ENCODE measurements at regions not wholly inside any gene's neighbourhood (a gene's known extent, or its start where the extent isn't known, plus 50 kb on each side); places are given as distances from the start of the nearest gene placed in this dataset.

DNA sequence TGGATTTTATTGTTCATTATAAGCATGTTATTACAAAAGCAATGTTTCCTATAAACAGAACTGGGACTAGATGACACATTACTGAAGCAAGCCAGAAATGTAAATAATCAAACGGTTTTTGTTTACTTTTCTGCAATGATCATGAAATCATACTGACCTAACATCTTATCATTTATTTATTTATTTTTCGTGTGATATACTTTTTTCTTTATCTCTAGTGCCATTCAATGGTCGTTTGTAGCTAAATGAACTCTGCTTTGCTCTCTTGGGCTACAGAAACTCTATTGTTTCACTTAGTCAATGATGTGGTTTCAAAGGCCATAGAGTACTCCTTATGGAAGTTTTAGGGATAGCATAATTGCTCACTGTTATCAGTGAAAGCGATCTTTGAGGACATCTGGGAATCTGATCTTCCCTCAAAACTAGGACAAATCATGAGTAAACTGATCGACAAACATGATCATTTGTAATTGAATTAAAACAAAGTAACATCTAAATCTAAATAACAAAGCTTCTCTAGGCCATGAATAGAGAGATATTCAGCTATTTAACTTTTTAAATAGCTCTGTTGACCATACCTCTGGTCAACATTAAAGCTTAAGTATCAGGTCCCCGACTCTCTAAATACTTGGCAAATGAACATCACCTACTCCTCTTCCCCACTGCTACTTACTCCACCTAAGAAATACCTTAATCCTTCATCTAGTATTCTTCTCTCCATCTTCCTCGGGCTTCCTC lies 933.4 kb downstream of the TFAP2A start:
- Histone ChIP-seq H3K27me3 (ENCODE audit: control insufficient read depth in 4 of 4, insufficient read depth in 4 of 4, low read length in 3 of 4) (no peaks in the 10 kb centered on the region), H3K36me3 (ENCODE audit: control insufficient read depth in 4 of 4, insufficient read depth in 3 of 4, low read depth in 1 of 4, low read length in 3 of 4) (no peaks in the 10 kb centered on the region), H3K9me3 (ENCODE audit: control insufficient read depth in 4 of 4, low read length in 3 of 4) (no peaks in the 10 kb centered on the region), H3K4me3 (ENCODE audit: low read depth in 1 of 3, low read length in 3 of 3) (no peak overlapping the region), H3K4me1 (ENCODE audit: control insufficient read depth in 4 of 4, insufficient read depth in 4 of 4, low read length in 3 of 4) (no peaks in the 10 kb centered on the region), H3K27ac (ENCODE audit: low read depth in 1 of 2, low read length in 2 of 2) (no peak overlapping the region), H3K9ac (ENCODE audit: low read depth in 1 of 2, low read length in 2 of 2) (no peak overlapping the region)
- TF ChIP-seq GABPA (IDR thresholded peaks at IDR 0.05 in 1 of 2, conservative IDR thresholded peaks at IDR 0.05 in 1 of 2), result no peak
- TF ChIP-seq, protein P1, sequence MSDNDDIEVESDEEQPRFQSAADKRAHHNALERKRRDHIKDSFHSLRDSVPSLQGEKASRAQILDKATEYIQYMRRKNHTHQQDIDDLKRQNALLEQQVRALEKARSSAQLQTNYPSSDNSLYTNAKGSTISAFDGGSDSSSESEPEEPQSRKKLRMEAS (IDR thresholded peaks at IDR 0.05), result no peak
- TF ChIP-seq NR2F2 (IDR thresholded peaks at IDR 0.05), result no peak
- TF ChIP-seq YY1 (IDR thresholded peaks at IDR 0.05), result no peak
- TF ChIP-seq FOXA2 (IDR thresholded peaks at IDR 0.05), result no peak
- no peak for TF ChIP-seq RAD21 (IDR thresholded peaks at IDR 0.05)
- TF ChIP-seq, protein P2, sequence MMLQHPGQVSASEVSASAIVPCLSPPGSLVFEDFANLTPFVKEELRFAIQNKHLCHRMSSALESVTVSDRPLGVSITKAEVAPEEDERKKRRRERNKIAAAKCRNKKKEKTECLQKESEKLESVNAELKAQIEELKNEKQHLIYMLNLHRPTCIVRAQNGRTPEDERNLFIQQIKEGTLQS (IDR thresholded peaks at IDR 0.05), result no peak
- no peak for TF ChIP-seq SP1 (IDR thresholded peaks at IDR 0.05)
- TF ChIP-seq, protein P3, sequence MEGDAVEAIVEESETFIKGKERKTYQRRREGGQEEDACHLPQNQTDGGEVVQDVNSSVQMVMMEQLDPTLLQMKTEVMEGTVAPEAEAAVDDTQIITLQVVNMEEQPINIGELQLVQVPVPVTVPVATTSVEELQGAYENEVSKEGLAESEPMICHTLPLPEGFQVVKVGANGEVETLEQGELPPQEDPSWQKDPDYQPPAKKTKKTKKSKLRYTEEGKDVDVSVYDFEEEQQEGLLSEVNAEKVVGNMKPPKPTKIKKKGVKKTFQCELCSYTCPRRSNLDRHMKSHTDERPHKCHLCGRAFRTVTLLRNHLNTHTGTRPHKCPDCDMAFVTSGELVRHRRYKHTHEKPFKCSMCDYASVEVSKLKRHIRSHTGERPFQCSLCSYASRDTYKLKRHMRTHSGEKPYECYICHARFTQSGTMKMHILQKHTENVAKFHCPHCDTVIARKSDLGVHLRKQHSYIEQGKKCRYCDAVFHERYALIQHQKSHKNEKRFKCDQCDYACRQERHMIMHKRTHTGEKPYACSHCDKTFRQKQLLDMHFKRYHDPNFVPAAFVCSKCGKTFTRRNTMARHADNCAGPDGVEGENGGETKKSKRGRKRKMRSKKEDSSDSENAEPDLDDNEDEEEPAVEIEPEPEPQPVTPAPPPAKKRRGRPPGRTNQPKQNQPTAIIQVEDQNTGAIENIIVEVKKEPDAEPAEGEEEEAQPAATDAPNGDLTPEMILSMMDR (IDR thresholded peaks at IDR 0.05; ENCODE audit: low read depth, low read length, missing input control), result no peak
- no peak for TF ChIP-seq FOXA1 (IDR thresholded peaks at IDR 0.05)
- 46% methylated on average over 7 of the region's 7 CpGs for WGBS
- DNase-seq (ENCODE audit: low spot score), result no peak

DNA sequence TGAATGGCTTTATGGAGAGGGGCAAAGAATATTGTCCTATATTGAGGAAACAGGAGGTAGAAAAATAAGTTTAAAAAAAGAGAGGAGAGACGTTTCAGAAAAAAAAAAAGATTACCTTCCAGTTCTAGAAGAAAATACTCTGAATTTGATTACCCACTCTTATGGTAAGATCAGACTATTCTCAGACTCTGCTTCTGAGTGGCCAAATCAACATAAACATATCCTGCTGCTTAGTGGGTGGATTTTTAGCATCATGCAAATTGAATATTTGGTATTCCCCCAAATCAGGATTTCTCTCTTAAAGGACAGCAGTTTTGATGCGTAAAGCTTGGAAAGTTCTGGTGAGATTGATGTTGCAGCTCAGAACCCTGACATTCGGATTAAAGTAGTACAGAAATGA lies 946.6 kb downstream of the TFAP2A start:
- no peaks in the 10 kb centered on the region for H3K9me3 ChIP-seq (ENCODE audit: control insufficient read depth in 4 of 4, low read length in 3 of 4)
- WGBS, result 54% methylated on average over 3 of the region's 3 CpGs
- no peak for TF ChIP-seq GABPA (IDR thresholded peaks at IDR 0.05 in 1 of 2, conservative IDR thresholded peaks at IDR 0.05 in 1 of 2)
- TF ChIP-seq RXRA (IDR thresholded peaks at IDR 0.05), result no peak
- TF ChIP-seq YY1 (IDR thresholded peaks at IDR 0.05), result no peak
- no peak for TF ChIP-seq EGR1 (IDR thresholded peaks at IDR 0.05; ENCODE audit: low read depth in 2 of 2)
- TF ChIP-seq HNF4G (IDR thresholded peaks at IDR 0.05), result no peak
- TF ChIP-seq NR2F2 (IDR thresholded peaks at IDR 0.05), result no peak
- TF ChIP-seq, protein P2 (IDR thresholded peaks at IDR 0.05), result no peak
- no peak for TF ChIP-seq ZBTB33 (IDR thresholded peaks at IDR 0.05)
- TF ChIP-seq, protein P3 (IDR thresholded peaks at IDR 0.05; ENCODE audit: low read depth, low read length, missing input control), result no peak
- TF ChIP-seq HNF4A (conservative IDR thresholded peaks at IDR 0.05), result no peak
- TF ChIP-seq RAD21 (IDR thresholded peaks at IDR 0.05), result no peak
- TF ChIP-seq, protein P1 (IDR thresholded peaks at IDR 0.05), result no peak
- no peak for TF ChIP-seq FOXA1 (IDR thresholded peaks at IDR 0.05)
- no peak for TF ChIP-seq FOXA2 (IDR thresholded peaks at IDR 0.05)
- TF ChIP-seq TAF1 (conservative IDR thresholded peaks at IDR 0.05), result no peak
- TF ChIP-seq JUND (IDR thresholded peaks at IDR 0.05), result no peak
- H3K4me3 ChIP-seq (ENCODE audit: low read depth in 1 of 3, low read length in 3 of 3), result no peak overlapping the region
- no peak overlapping the region for H3K27ac ChIP-seq (ENCODE audit: low read depth in 1 of 2, low read length in 2 of 2)
- H3K36me3 ChIP-seq (ENCODE audit: control insufficient read depth in 4 of 4, insufficient read depth in 3 of 4, low read depth in 1 of 4, low read length in 3 of 4), result no peaks in the 10 kb centered on the region
- H3K27me3 ChIP-seq (ENCODE audit: control insufficient read depth in 4 of 4, insufficient read depth in 4 of 4, low read length in 3 of 4), result peaks cover 0 to 7% (median under 1%) of the 10 kb centered on the region in 4 donors
- no peaks in the 10 kb centered on the region for H3K4me1 ChIP-seq (ENCODE audit: control insufficient read depth in 4 of 4, insufficient read depth in 4 of 4, low read length in 3 of 4)
- DNase-seq (ENCODE audit: low spot score), result no peak
- no peak overlapping the region for H3K9ac ChIP-seq (ENCODE audit: low read depth in 1 of 2, low read length in 2 of 2)

Data from liver (tissue), 8 donors.